ENCODE measurements at regions not wholly inside any gene's neighbourhood (a gene's known extent, or its start where the extent isn't known, plus 50 kb on each side); places are given as distances from the start of the nearest gene placed in this dataset.

- no peak for TF ChIP-seq POLR2AphosphoS5 (IDR thresholded peaks at IDR 0.05; ENCODE audit: insufficient read depth, low read depth, low read length)
- TF ChIP-seq GATA2 (IDR thresholded peaks at IDR 0.05; ENCODE audit: insufficient read depth, insufficient read length, low read depth, low read length): no peak
These were observed 234.6 kb downstream of the SLC7A11 start for GRCh38 chr4:138007572-138007971.

Data from endothelial cell of umbilical vein (primary cell).